GM10266 (cell line): ENCODE measurements at regions not wholly inside any gene's neighbourhood (a gene's known extent, or its start where the extent isn't known, plus 50 kb on each side); places are given as distances from the start of the nearest gene placed in this dataset.

Experiments used
- DNase-seq: peaks from one replicate; pipeline ENCODE4 v3.0.0; 2012; ENCODE audit errors: extremely low spot score
- TF ChIP-seq, protein P1 (sequence below): IDR thresholded peaks from 2 replicates; pipeline ENCODE4 v1.5.1; 2012; ENCODE audit warnings: mild to moderate bottlenecking, low read depth; ENCODE audit not compliant: control insufficient read depth, insufficient read depth; ENCODE audit errors: missing control alignments

GRCh38 chr7:106792233-106792926, 72.7 kb upstream of the PIK3CG start:
- DNase-seq: no peak
- TF ChIP-seq, protein P1, sequence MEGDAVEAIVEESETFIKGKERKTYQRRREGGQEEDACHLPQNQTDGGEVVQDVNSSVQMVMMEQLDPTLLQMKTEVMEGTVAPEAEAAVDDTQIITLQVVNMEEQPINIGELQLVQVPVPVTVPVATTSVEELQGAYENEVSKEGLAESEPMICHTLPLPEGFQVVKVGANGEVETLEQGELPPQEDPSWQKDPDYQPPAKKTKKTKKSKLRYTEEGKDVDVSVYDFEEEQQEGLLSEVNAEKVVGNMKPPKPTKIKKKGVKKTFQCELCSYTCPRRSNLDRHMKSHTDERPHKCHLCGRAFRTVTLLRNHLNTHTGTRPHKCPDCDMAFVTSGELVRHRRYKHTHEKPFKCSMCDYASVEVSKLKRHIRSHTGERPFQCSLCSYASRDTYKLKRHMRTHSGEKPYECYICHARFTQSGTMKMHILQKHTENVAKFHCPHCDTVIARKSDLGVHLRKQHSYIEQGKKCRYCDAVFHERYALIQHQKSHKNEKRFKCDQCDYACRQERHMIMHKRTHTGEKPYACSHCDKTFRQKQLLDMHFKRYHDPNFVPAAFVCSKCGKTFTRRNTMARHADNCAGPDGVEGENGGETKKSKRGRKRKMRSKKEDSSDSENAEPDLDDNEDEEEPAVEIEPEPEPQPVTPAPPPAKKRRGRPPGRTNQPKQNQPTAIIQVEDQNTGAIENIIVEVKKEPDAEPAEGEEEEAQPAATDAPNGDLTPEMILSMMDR: no peak

- peak; percentile 34 for DNase-seq
- TF ChIP-seq, protein P1: peak; percentile 66
These were observed 71.8 kb upstream of the PIK3CG start for GRCh38 chr7:106793015-106793975.

- TF ChIP-seq, protein P1: no peak
- no peak for DNase-seq
These were observed 70.6 kb upstream of the PIK3CG start for GRCh38 chr7:106794276-106795083.

DNA sequence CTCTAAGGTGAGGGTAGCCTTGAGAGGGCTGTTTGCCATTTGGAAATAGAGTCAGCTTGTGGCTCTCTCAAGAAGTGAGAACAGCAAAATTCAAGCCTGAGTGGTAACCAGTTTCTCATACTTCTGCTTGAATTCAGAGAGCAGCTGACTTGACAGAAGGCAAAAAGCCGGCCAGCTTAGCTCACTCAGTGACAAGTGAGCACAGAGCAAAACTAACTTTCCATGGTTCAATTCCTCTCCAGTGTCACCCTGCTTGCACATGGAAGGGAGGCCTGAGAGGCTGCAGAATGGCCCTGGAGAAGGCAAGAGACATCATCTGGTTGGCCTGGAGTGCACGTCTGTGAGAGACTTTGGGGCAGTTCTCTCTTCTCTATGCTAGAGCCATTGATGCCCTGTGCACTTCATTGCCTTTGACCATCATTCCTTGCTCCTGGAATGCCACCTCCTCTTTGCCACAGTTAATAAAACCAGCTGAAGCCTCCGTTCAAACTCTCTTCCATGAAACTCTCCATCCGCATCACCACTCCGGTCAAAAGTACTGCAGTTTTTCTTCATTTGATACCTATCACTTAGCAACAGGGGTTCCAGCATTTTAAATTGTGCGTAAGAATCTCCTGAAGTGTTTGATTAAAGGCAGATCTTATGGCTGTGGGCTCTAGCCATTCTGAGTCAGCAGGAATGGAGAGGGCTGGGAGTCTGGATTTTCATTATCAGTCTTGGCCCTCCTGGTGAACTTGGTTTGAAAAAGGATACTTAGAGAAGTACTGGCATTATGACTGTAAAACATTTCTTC, 69.8 kb upstream of the PIK3CG start:
- TF ChIP-seq, protein P1: no peak
- DNase-seq: no peak

GRCh38 chr7:106795877-106796231, 69.2 kb upstream of the PIK3CG start:
- DNase-seq: peak; percentile 15
- TF ChIP-seq, protein P1: no peak

GRCh38 chr7:106797937-106798336, 67.1 kb upstream of the PIK3CG start:
- no peak for DNase-seq

More at GRCh38 chr7:106797937-106798336, 67.1 kb upstream of the PIK3CG start:
- TF ChIP-seq, protein P1: no peak
